ENCODE measurements at regions not wholly inside any gene's neighbourhood (a gene's known extent, or its start where the extent isn't known, plus 50 kb on each side); places are given as distances from the start of the nearest gene placed in this dataset.
A peak's percentile ranks its signal among the peaks of the same experiment; 100 is the strongest.

DNA sequence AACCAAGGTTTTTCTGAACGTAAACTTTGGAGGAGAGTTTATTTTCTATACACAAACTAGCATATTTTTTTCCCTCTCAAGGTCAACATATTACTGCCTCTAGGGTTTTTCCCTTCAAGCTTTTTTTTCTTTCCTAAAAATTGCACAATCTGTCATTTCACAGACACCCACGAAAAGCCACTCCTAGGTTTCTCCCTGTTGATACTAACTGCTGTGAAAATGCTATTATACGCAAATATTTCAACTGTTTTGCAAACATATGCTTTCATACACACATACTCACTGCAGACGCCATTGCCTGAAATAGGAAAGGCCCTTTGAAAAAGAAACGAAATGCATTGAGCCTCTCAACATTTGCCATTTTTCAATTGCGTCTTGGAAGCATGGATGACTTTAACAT lies 333.0 kb downstream of the CD83 start:
- peak in 1 of 2 donors; percentile 64 for DNase-seq (ENCODE audit: low read depth in 2 of 2)

DNA sequence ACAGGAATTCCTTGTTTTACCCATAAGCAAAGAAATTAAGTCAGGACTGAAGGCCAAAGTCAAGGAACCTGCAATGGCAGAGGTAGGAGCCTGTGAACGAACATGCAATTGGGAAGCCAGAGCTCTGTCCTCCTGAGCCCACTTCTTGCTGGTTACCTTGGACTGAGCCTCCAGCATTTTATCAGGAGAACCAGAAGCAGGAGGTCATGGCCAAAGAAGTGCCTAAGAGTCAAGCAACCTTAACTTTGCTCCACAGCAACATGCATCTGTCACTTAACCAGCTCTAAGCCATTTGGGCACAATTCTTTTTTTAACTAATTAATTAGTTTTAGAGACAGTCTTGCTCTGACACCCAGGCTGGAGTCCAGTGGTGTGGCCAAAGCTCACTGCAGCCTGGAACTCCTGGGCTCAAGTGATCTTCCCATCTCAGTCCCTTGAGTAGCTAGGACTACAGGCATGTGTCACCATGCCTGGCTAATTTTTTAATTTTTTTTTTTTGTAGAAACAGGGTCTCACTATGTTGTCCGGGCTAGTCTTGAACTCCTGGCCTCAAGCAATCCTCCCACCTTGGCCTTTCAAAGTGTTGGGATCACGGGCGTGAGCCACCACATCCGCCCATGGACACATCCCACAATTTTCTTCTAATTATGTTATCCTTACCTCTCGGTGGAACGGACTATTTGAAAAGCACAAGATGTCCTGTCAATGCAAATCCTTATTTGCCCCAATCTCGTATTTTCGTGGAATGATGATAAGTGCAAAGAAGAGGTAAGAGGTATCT lies 334.2 kb downstream of the CD83 start:
- DNase-seq (ENCODE audit: low read depth in 2 of 2), result no peak
- no peak for TF ChIP-seq EZH2 (IDR thresholded peaks at IDR 0.05; ENCODE audit: low read length, missing control alignments)
- TF ChIP-seq, protein P1, sequence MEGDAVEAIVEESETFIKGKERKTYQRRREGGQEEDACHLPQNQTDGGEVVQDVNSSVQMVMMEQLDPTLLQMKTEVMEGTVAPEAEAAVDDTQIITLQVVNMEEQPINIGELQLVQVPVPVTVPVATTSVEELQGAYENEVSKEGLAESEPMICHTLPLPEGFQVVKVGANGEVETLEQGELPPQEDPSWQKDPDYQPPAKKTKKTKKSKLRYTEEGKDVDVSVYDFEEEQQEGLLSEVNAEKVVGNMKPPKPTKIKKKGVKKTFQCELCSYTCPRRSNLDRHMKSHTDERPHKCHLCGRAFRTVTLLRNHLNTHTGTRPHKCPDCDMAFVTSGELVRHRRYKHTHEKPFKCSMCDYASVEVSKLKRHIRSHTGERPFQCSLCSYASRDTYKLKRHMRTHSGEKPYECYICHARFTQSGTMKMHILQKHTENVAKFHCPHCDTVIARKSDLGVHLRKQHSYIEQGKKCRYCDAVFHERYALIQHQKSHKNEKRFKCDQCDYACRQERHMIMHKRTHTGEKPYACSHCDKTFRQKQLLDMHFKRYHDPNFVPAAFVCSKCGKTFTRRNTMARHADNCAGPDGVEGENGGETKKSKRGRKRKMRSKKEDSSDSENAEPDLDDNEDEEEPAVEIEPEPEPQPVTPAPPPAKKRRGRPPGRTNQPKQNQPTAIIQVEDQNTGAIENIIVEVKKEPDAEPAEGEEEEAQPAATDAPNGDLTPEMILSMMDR (conservative IDR thresholded peaks at IDR 0.05 in 1 of 2, IDR thresholded peaks at IDR 0.05 in 1 of 2; ENCODE audit: low read depth in 1 of 2, low read length in 2 of 2), result no peak
- no peak overlapping the region for H3K4me2 ChIP-seq (ENCODE audit: extremely low read depth, insufficient read depth, low read length)
- H3K27me3 ChIP-seq (ENCODE audit: control insufficient read depth, insufficient read depth, low read length), result no peaks in the 10 kb centered on the region
- H3K4me3 ChIP-seq (replicated peaks in 1 of 4; ENCODE audit: control extremely low read depth in 1 of 4, insufficient read depth in 1 of 4, low read depth in 3 of 4, low read length in 4 of 4), result no peak overlapping the region
- no peaks in the 10 kb centered on the region for H3K9me3 ChIP-seq (ENCODE audit: control insufficient read depth, insufficient read depth, low read depth, low read length)
- H3K4me1 ChIP-seq (ENCODE audit: control insufficient read depth, extremely low read depth, insufficient read depth, low read length), result no peaks in the 10 kb centered on the region
- H4K20me1 ChIP-seq (ENCODE audit: control insufficient read depth, extremely low read depth, insufficient read depth, low read length), result no peaks in the 10 kb centered on the region
- H3K36me3 ChIP-seq (ENCODE audit: control insufficient read depth, insufficient read depth, low read length), result no peaks in the 10 kb centered on the region
- H2AFZ ChIP-seq (ENCODE audit: low read length), result no peak overlapping the region
- H3K9ac ChIP-seq (ENCODE audit: insufficient read depth, low read length), result no peak overlapping the region
- no peaks in the 10 kb centered on the region for H3K79me2 ChIP-seq (ENCODE audit: control insufficient read depth, insufficient read depth, low read length)
- H3K27ac ChIP-seq (ENCODE audit: insufficient read depth, low read length), result no peak overlapping the region

More for the DNA sequence above, 333.0 kb downstream of the CD83 start:
- TF ChIP-seq EZH2 (IDR thresholded peaks at IDR 0.05; ENCODE audit: low read length, missing control alignments), result no peak
- TF ChIP-seq, protein P1 (conservative IDR thresholded peaks at IDR 0.05 in 1 of 2, IDR thresholded peaks at IDR 0.05 in 1 of 2; ENCODE audit: low read depth in 1 of 2, low read length in 2 of 2), result no peak
- Histone ChIP-seq H3K27ac (ENCODE audit: insufficient read depth, low read length) (no peak overlapping the region), H2AFZ (ENCODE audit: low read length) (no peak overlapping the region), H3K9ac (ENCODE audit: insufficient read depth, low read length) (no peak overlapping the region), H4K20me1 (ENCODE audit: control insufficient read depth, extremely low read depth, insufficient read depth, low read length) (no peaks in the 10 kb centered on the region), H3K4me1 (ENCODE audit: control insufficient read depth, extremely low read depth, insufficient read depth, low read length) (no peaks in the 10 kb centered on the region), H3K36me3 (ENCODE audit: control insufficient read depth, insufficient read depth, low read length) (no peaks in the 10 kb centered on the region), H3K79me2 (ENCODE audit: control insufficient read depth, insufficient read depth, low read length) (no peaks in the 10 kb centered on the region), H3K4me2 (ENCODE audit: extremely low read depth, insufficient read depth, low read length) (no peak overlapping the region), H3K4me3 (replicated peaks in 1 of 4; ENCODE audit: control extremely low read depth in 1 of 4, insufficient read depth in 1 of 4, low read depth in 3 of 4, low read length in 4 of 4) (no peak overlapping the region), H3K27me3 (ENCODE audit: control insufficient read depth, insufficient read depth, low read length) (no peaks in the 10 kb centered on the region), H3K9me3 (ENCODE audit: control insufficient read depth, insufficient read depth, low read depth, low read length) (no peaks in the 10 kb centered on the region)

DNA sequence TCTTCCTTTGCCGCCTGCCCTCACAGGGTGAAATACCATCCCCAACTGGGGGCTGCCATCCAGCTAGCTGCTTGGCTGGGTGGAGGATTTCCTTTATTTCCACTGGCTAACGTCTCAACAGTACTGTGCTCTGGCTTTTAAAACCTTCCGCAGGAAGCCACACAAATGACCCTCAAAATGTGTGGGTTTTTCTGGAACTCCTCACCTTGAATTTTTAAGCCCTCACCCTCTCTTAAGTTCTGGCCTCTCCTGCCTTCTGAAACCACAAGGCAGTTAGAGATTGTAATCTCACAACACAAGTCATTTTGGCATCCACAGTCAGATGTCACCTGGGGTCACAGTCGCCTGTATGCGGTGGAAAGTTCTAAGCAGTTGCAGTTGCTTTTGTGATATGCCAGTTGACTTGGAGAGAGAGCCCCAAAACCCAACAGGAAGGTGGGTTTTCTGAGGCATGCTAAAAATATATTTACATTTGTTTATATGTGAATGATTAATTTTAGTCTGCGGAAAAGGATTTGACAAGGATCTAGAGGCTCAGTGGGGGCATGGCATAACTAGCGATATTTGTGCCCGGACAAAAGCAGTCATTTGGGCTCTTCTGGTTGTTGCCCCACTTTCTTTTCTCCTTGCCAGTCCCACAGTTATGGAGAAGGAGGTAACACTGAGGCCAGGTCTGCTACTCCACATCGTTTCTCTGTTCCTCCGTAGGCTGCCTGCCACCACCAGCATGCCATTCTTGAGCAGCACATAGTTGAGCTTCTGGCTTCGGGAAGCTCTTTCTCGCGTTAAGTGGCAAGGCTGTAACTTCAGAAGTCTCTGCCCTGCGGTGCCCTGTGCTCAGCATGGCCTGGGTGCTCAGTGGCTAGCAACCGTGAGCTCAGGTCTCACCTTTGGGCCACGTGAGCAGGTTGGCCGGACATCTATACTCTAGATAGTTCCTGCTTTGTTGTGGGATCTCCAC lies 335.3 kb downstream of the CD83 start:
- Histone ChIP-seq H3K27ac (ENCODE audit: insufficient read depth, low read length) (no peak overlapping the region), H3K79me2 (ENCODE audit: control insufficient read depth, insufficient read depth, low read length) (no peaks in the 10 kb centered on the region), H3K36me3 (ENCODE audit: control insufficient read depth, insufficient read depth, low read length) (no peaks in the 10 kb centered on the region), H3K4me2 (ENCODE audit: extremely low read depth, insufficient read depth, low read length) (no peak overlapping the region), H3K27me3 (ENCODE audit: control insufficient read depth, insufficient read depth, low read length) (no peaks in the 10 kb centered on the region), H3K9ac (ENCODE audit: insufficient read depth, low read length) (no peak overlapping the region), H2AFZ (ENCODE audit: low read length) (no peak overlapping the region), H3K9me3 (ENCODE audit: control insufficient read depth, insufficient read depth, low read depth, low read length) (no peaks in the 10 kb centered on the region), H3K4me3 (replicated peaks in 1 of 4; ENCODE audit: control extremely low read depth in 1 of 4, insufficient read depth in 1 of 4, low read depth in 3 of 4, low read length in 4 of 4) (no peak overlapping the region), H4K20me1 (ENCODE audit: control insufficient read depth, extremely low read depth, insufficient read depth, low read length) (no peaks in the 10 kb centered on the region), H3K4me1 (ENCODE audit: control insufficient read depth, extremely low read depth, insufficient read depth, low read length) (no peaks in the 10 kb centered on the region)
- peak in 1 of 2 donors; percentile 47 for DNase-seq (ENCODE audit: low read depth in 2 of 2)
- no peak for TF ChIP-seq EZH2 (IDR thresholded peaks at IDR 0.05; ENCODE audit: low read length, missing control alignments)
- TF ChIP-seq, protein P1 (conservative IDR thresholded peaks at IDR 0.05 in 1 of 2, IDR thresholded peaks at IDR 0.05 in 1 of 2; ENCODE audit: low read depth in 1 of 2, low read length in 2 of 2), result no peak
